SH-SY5Y (cell line): ENCODE measurements at regions not wholly inside any gene's neighbourhood (a gene's known extent, or its start where the extent isn't known, plus 50 kb on each side); places are given as distances from the start of the nearest gene placed in this dataset.

ENCODE experiments used
- GATA2 ChIP-seq: IDR thresholded peaks from 2 replicates; pipeline ENCODE4 v1.6.1; 2011; ENCODE audit warnings: mild to moderate bottlenecking, low read depth, low read length
- GATA3 ChIP-seq: IDR thresholded peaks from 2 replicates; pipeline ENCODE4 v1.6.1; 2011; ENCODE audit warnings: low read depth, mild to moderate bottlenecking, low read length, moderate library complexity

DNA sequence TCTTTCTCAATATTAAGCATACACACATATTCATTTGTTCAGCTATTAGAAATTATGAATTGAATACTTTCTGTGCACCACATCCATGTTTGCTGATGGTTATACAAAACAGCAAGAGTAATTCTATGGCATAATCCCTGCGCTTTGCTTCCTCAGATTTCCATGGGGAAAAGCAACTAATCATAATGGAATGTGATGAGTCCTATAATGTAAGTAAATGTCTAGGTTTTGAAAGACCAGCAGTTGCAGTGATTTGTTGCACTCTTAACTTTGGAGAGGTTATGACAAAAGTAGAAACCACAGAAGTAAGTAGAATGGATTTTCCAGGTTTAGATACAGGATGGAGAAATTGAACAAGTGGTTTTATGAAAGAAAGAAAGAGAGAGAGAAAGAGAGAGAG, 652.1 kb downstream of the CBLN4 start:
- TF ChIP-seq GATA3 (no peak), GATA2 (no peak)

DNA sequence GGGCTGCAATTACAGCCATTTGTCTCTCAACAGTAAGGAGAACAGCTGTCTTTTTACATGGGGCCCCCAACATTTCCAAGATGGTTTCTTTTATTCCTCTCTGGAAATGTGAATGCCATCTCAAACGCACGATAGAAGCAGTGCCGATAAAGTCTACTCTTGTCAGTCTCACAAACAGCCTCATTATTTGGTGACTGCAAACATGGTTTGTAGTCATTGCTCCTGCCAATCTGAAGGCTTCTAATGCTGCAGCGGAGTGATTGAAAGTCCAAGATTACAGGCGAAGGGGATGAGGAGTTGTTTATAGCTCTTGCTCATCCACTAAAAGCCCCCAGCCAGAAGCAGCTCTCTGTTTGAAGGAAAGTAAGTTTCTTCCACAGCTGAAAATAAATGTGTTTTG, 657.1 kb downstream of the CBLN4 start:
- TF ChIP-seq GATA3 (no peak), GATA2 (no peak)

DNA sequence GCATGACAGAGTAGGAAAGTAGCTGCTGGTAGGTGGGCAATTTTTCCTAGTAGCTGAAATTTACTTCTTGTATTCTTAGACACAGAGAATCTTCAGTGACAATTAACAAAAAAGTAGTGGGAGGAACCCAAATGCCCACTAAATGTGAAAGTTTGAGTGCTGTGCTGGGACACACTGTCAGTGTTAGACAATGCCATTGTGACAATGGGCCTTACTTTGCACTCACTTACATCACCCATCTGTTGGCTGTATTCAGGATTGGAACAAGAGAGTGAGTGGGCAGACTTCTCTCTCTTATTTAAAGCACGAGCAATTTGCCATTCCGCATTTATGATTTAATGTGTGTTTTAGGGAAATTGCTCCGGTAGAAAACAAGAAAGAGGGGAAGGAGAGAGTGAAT, 662.5 kb downstream of the CBLN4 start:
- no peak for TF ChIP-seq GATA2

DNA sequence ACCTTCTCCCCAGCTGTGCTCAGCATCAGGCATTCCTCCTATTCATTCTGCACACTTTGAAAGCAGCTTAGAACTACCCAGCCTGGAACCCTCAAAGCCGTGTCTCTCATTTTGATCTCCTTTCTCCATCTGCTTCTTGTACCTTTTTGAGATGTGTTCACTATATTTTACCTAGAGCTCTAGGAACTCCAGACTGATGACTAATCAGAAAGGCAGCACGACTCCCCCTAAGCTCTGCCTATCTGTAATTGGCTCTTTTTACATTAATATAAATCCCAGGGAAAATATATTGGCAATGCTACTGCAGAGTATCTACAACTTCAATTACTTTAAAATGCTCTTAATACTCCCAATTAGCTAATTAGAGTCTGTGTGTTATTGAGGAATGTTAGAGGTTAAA, 671.5 kb downstream of the CBLN4 start:
- TF ChIP-seq GATA3 (no peak), GATA2 (no peak)

DNA sequence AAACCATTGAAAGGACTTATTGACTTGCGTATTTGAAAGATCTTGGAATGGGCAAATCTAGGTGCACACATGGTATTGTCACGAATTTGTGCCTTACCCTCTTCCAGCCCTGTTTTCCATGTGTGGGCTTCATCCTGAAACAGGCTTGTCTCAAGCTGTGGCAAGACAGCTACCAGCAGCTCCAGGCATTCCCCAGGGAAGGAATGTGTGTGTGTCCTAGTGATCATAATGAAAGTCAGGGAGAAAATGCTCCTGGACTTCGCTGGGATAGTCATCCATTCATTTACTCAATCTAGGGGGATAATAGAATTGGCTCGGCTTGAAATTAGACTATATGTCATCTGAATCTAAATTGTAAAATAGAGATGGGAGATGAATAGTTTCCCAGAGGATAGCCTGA, 676.2 kb downstream of the CBLN4 start:
- TF ChIP-seq GATA2 (no peak), GATA3 (no peak)

DNA sequence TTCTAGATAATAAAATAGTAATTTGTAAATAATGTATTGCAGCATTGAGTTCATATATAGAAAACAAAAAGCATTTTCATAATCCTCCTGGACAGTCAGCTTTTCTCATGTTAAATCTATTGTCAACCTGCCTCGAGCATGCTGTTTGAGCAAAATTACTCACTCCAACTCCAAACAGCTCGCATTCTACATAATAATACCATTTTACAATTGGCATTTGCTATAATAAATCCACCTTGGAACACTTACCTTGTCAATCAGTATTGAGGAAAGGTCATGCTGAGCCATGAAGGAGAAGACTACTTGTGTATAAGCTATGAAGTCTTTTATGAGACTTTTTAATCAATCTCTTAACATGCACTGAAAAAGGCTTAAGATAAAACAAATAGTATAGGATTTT, 682.6 kb downstream of the CBLN4 start:
- TF ChIP-seq GATA2 (no peak), GATA3 (no peak)

DNA sequence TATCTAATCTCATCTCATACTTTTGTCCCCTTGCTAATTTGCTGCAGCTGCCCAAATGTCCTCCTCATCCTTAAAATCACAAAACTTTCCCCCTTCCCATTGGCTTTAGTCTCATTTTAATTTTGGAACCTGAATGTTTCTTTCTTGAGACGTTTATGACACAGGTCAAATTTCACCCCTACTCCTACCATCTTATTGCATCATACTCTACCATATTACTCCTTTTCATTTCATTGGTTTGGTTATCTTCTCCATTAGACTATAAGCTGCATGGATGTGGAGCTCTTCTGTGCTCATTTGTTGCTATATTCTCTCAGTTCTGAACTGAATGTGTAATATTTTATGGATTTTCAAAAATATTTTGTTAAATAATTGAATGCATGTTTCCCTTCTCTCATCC, 688.6 kb downstream of the CBLN4 start:
- TF ChIP-seq GATA3 (no peak), GATA2 (no peak)

DNA sequence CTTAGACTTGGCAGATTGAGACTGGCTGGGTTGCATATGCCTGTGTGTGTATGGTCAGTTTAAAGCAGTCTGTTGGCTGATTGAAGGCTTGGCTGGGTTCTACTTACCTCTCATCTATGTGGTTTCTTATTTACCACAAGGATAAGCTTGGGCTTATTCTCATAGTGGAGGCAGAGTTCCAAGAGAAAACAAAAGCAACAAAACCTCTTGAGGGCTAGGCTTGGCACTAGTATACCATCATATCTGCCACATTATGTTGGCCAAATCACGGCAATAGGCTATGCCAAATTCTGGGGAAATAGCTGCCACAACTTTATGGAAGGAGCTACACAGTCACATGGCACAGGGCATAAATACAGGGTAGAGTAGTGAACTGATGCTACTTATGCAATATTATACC, 714.1 kb downstream of the CBLN4 start:
- TF ChIP-seq GATA2, result no peak
- no peak for TF ChIP-seq GATA3

DNA sequence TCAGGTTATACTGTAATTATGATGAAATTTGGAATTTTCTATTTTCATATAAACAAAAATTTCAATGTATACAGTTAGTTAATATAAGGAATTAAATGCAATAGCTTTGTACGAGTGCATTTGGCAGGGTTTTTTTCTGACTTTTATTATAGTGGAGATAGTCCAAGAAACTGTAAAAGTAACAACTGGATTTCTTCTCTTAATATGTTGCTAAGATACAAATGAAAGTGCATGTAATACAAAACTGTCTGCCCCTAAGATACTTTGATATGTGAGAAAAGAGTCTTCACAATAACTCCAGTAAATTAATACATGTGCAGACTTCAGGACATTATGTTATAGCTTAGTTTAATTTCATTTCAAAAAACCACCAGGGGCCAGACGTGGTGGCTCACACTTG, 721.4 kb downstream of the CBLN4 start:
- TF ChIP-seq GATA3 (no peak), GATA2 (no peak)

DNA sequence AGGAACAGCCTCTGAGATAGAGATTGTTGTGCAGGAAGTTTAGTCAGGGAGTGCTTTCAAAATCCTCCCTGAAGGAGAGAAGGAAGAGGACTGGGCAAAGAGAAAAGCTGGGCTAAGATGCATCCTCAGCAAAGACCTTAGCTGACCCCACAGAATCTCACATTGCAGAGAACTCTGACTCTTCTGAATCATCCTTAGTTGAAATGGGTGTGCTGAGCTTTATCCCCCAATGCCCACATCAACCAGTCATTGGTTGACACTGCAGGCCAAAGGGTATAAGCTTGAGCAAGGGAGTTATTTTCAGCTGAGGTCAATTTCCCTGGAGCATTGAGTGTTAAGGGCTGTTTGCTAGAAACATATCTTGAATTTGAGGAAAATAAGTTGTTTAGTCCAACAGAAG, 732.2 kb downstream of the CBLN4 start:
- TF ChIP-seq GATA2 (no peak), GATA3 (no peak)

DNA sequence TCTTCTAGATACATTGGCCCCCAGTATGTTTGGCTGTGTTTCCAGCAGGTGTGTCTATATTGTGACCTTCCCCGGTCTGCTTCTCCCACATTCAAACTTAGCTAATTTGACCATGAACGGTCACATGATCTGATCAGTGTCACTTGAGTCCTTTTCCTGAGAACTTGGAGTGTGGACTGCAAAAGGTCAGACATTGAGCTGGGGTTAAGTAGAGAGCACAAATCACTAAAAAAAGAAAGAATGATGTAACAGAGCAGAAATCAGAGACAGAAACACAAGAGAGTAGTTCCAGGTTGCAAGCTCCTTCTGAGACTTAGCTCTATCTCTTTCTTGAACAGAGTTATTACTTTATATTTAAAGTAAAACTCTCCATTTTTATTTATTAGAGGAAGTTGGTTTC, 733.9 kb downstream of the CBLN4 start:
- TF ChIP-seq GATA3 (no peak), GATA2 (no peak)

DNA sequence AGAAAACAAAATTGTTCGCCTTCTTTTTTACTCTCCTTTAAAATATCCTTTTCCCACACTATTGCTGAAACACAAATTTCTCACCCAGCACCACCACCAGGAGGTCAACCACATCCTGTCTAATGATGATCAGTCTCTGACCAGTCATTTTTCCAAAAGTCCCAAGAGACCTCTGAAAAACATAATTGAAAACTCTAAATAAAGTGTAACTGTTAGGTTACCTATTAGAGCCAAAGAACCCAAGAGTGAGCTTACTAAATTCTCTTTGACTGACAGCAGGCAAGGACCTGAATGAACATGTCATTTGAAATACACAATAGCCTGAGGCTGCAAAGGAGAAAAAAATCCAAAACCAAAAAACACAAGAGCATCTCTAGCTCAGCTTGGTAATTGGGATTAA, 735.4 kb downstream of the CBLN4 start:
- TF ChIP-seq GATA2 (no peak), GATA3 (no peak)

DNA sequence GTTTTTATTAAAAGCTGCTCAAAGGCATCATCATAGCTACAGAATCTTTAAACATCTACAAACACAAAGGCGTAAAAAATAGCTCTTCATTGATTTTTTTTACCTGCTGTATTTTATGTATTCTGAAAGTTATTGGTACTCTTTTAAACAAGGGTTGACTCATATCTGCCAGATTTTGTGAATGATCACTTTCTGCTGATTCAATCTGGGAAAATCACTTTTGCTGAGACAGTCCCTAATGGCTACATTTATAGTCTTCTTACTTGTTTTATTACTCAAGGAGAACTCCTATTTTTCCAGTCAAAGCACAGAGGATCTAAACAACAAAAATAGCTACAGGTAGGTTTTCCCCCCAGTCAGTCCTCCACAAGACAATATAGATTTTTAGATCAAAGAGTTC, 739.0 kb downstream of the CBLN4 start:
- no peak for TF ChIP-seq GATA3
- TF ChIP-seq GATA2, result no peak

DNA sequence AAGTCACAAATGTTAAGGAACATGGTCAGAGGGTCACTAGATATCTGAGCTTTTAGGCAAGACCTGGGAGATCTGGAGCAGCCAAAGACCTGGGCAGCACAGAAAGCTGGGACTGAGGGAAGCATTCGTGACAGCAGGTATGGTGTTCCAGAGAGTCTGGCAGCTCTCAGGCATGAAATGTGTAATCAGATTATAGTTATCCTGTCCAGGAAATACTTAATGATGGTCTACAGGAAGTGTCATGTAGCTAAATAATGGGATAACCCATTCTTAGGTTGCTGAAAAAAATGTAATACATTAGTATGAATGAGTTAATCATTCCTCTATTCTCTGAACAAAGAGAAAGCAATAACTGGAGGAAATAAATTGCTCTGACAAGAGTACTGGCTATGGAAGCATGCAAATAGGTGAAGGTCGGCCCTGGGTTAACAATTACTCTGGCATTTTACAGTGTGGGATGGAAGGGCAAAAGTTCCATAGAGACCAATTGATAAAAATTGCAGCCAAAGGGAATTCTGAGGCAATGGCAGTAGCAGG, 740.5 kb downstream of the CBLN4 start:
- TF ChIP-seq GATA2 (no peak), GATA3 (no peak)

DNA sequence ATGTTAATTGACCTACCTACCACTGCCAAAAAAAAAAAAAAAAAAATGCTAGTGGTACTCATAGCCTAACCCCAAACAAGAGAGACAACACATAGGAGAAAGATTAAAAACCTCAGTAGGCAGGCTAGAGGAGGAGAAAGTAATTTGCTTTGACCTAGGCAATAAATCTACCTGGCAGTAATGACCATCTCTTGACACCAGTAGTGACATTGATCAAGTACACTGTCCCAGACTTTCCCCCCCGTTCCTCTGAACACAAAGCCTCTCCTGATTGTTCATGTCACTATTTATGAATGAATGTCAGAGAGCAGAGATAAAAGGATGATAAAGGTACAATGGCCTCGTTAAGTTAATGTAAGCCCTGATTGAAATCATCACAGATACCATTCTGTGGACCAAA, 746.8 kb downstream of the CBLN4 start:
- no peak for TF ChIP-seq GATA3
- no peak for TF ChIP-seq GATA2

DNA sequence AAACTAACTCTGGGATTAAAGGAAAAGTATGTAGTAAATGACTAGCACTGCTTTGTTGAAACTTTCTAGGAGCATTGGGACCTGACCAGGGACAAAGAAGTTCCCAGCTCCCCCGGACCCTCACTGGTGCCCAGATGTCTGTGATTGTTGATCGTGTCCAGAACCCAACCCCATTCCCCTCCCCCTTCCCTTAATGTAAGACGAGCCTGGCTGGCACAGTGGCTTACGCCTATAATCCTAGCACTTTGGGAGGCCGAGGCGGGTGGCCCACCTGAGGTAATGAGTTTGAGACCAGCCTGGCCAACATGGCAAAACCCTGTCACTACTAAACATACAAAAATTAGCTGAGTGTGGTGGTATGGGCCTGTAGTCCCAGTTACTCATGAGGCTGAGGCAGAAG, 750.3 kb downstream of the CBLN4 start:
- TF ChIP-seq GATA3, result no peak
- no peak for TF ChIP-seq GATA2
